GM18870 (cell line): ENCODE measurements at regions not wholly inside any gene's neighbourhood (a gene's known extent, or its start where the extent isn't known, plus 50 kb on each side); places are given as distances from the start of the nearest gene placed in this dataset.
"Not testable (repeated sequence)": the region's sequence is repeated elsewhere in the genome, so short reads cannot be mapped to it uniquely, and the experiment has no call there.

Experiments used
- ATAC-seq: cut with Tn5 transposase; IDR thresholded peaks from one replicate; pipeline ENCODE4 v1.9.1; 2021; ENCODE audit warnings: moderate library complexity; ENCODE audit not compliant: unreplicated experiment

- ATAC-seq, result not testable (repeated sequence)
These were observed 1180.3 kb downstream of the FSCB start for GRCh38 chr14:43326501-43327407.

- ATAC-seq, result no peak
These were observed 1190.7 kb downstream of the FSCB start for GRCh38 chr14:43316427-43316826.

- ATAC-seq, result no peak
These were observed 1193.4 kb downstream of the FSCB start for GRCh38 chr14:43313719-43314118.

GRCh38 chr14:43308421-43309110 is 1198.5 kb downstream of the FSCB start:
- no peak for ATAC-seq

- ATAC-seq, result no peak
These were observed 1199.2 kb downstream of the FSCB start for GRCh38 chr14:43307836-43308235.

GRCh38 chr14:43306053-43306452 is 1201.0 kb downstream of the FSCB start:
- no peak for ATAC-seq

GRCh38 chr14:43297794-43298193 is 1209.3 kb downstream of the FSCB start:
- ATAC-seq, result no peak

GRCh38 chr14:43296061-43296460 is 1211.0 kb downstream of the FSCB start:
- not testable (repeated sequence) for ATAC-seq

- ATAC-seq, result no peak
These were observed 1221.5 kb downstream of the FSCB start for GRCh38 chr14:43285575-43285974.

- no peak for ATAC-seq
These were observed 1247.0 kb downstream of the FSCB start for GRCh38 chr14:43260056-43260455.

GRCh38 chr14:43258396-43258795 is 1248.7 kb downstream of the FSCB start:
- no peak for ATAC-seq

- not testable (repeated sequence) for ATAC-seq
These were observed 1250.1 kb downstream of the FSCB start for GRCh38 chr14:43256996-43257395.

GRCh38 chr14:43252866-43253265 is 1254.2 kb downstream of the FSCB start:
- ATAC-seq, result no peak

GRCh38 chr14:43249591-43249990 is 1257.5 kb downstream of the FSCB start:
- ATAC-seq, result no peak

- no peak for ATAC-seq
These were observed 1258.0 kb downstream of the FSCB start for GRCh38 chr14:43249116-43249515.

GRCh38 chr14:43247877-43248276 is 1259.2 kb downstream of the FSCB start:
- no peak for ATAC-seq

GRCh38 chr14:43244142-43244625 is 1262.9 kb downstream of the FSCB start:
- ATAC-seq, result no peak

- ATAC-seq, result no peak
These were observed 1263.9 kb downstream of the FSCB start for GRCh38 chr14:43243168-43243567.

- no peak for ATAC-seq
These were observed 1274.8 kb downstream of the FSCB start for GRCh38 chr14:43232261-43232660.

- no peak for ATAC-seq
These were observed 1291.6 kb downstream of the FSCB start for GRCh38 chr14:43215524-43215923.

- ATAC-seq, result no peak
These were observed 1299.9 kb downstream of the FSCB start for GRCh38 chr14:43207189-43207588.

- ATAC-seq, result no peak
These were observed 1302.3 kb downstream of the FSCB start for GRCh38 chr14:43204816-43205215.
